MCF 10A (cell line): ENCODE measurements at regions not wholly inside any gene's neighbourhood (a gene's known extent, or its start where the extent isn't known, plus 50 kb on each side); places are given as distances from the start of the nearest gene placed in this dataset.
A peak's percentile ranks its signal among the peaks of the same experiment; 100 is the strongest.

Experiments
- BruUV-seq: library from RNA; stranded (reverse); fragments of 400-500 nt; replicated peaks from 2 replicates; lab custom pipeline; 2021; lab: Mats Ljungman, UMichigan
- CTCF ChIA-PET: fragments of 300-600 bp; sonication (Branson Sonifier 250); formaldehyde crosslinking; extraction: SDS; loops from one replicate; lab custom pipeline; 2021; ENCODE audit warnings: antibody characterized with exemption, inconsistent platforms; lab: Yijun Ruan, JAX
- POLR2A ChIA-PET: fragments of 300-600, 350-650 bp; sonication (Branson Sonifier 250); formaldehyde crosslinking; extraction: SDS; loops from one replicate; lab custom pipeline; 2020; ENCODE audit warnings: antibody characterized with exemption, inconsistent platforms; lab: Yijun Ruan, JAX
- DNase-seq: peaks from one replicate; pipeline ENCODE4 v3.0.0-alpha.2; 2018; ENCODE audit not compliant: unreplicated experiment
- H3K27ac Mint-ChIP-seq: one replicate; pipeline ENCODE4 v1.8.0; 2022; ENCODE audit warnings: mild to moderate bottlenecking, low read depth, mixed read lengths; ENCODE audit not compliant: unreplicated experiment
- H3K27me3 Mint-ChIP-seq: one replicate; pipeline ENCODE4 v1.8.0; 2022; ENCODE audit warnings: mixed read lengths; ENCODE audit not compliant: insufficient read depth, unreplicated experiment
- H3K36me3 Mint-ChIP-seq: one replicate; pipeline ENCODE4 v1.8.0; 2022; ENCODE audit warnings: mild to moderate bottlenecking, moderate library complexity, mixed read lengths; ENCODE audit not compliant: insufficient read depth, unreplicated experiment
- H3K4me1 Mint-ChIP-seq: one replicate; pipeline ENCODE4 v1.8.0; 2022; ENCODE audit warnings: mixed read lengths; ENCODE audit not compliant: insufficient read depth, unreplicated experiment
- H3K4me3 Mint-ChIP-seq: one replicate; pipeline ENCODE4 v1.8.0; 2022; ENCODE audit warnings: mild to moderate bottlenecking, moderate library complexity, mixed read lengths; ENCODE audit not compliant: unreplicated experiment
- H3K9me3 Mint-ChIP-seq: one replicate; pipeline ENCODE4 v1.8.0; 2022; ENCODE audit warnings: mixed read lengths; ENCODE audit not compliant: unreplicated experiment
- intact Hi-C: fragments of 100-400 bp; cut with micrococcal nuclease; formaldehyde crosslinking; loops from 2 replicates; pipeline ENCODE4 v1.14.1; 2022
- TF ChIP-seq, protein P1 (sequence below): fragments of 200-600 bp; IDR thresholded peaks from one replicate; pipeline ENCODE4 v1.8.0; 2022; ENCODE audit warnings: antibody characterized with exemption, mild to moderate bottlenecking; ENCODE audit not compliant: unreplicated experiment

GRCh38 chr6:14335071-14335470 is 217.5 kb downstream of the CD83 start:
- no peaks in the 10 kb centered on the region for H3K4me1 Mint-ChIP-seq
- TF ChIP-seq, protein P1, sequence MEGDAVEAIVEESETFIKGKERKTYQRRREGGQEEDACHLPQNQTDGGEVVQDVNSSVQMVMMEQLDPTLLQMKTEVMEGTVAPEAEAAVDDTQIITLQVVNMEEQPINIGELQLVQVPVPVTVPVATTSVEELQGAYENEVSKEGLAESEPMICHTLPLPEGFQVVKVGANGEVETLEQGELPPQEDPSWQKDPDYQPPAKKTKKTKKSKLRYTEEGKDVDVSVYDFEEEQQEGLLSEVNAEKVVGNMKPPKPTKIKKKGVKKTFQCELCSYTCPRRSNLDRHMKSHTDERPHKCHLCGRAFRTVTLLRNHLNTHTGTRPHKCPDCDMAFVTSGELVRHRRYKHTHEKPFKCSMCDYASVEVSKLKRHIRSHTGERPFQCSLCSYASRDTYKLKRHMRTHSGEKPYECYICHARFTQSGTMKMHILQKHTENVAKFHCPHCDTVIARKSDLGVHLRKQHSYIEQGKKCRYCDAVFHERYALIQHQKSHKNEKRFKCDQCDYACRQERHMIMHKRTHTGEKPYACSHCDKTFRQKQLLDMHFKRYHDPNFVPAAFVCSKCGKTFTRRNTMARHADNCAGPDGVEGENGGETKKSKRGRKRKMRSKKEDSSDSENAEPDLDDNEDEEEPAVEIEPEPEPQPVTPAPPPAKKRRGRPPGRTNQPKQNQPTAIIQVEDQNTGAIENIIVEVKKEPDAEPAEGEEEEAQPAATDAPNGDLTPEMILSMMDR, result no peak
- no peaks in the 10 kb centered on the region for H3K36me3 Mint-ChIP-seq
- no peak for DNase-seq
- ChIA-PET CTCF (interaction anchor here (0.6 kb wide), 1 partner anchor 19 kb away, joined by 4 read pairs; no protein-coding TSS in a partner anchor), POLR2A (no interaction called here)
- H3K4me3 Mint-ChIP-seq, result no peak overlapping the region
- intact Hi-C loops, result no loop called here
- H3K27ac Mint-ChIP-seq, result no peak overlapping the region
- BruUV-seq, result no TSS peak
- H3K9me3 Mint-ChIP-seq, result no peaks in the 10 kb centered on the region
- no peaks in the 10 kb centered on the region for H3K27me3 Mint-ChIP-seq

GRCh38 chr6:14337152-14337551 is 219.6 kb downstream of the CD83 start:
- ChIA-PET CTCF (no interaction called here), POLR2A (interaction anchor here (1.1 kb wide), 1 partner anchor 12 kb away, joined by 4 read pairs; no protein-coding TSS in a partner anchor)
- TF ChIP-seq, protein P1, result no peak
- H3K27me3 Mint-ChIP-seq, result no peaks in the 10 kb centered on the region
- H3K4me1 Mint-ChIP-seq, result no peaks in the 10 kb centered on the region
- BruUV-seq, result no TSS peak
- no peak overlapping the region for H3K4me3 Mint-ChIP-seq
- intact Hi-C loops, result no loop called here
- H3K27ac Mint-ChIP-seq, result no peak overlapping the region
- no peaks in the 10 kb centered on the region for H3K9me3 Mint-ChIP-seq
- no peaks in the 10 kb centered on the region for H3K36me3 Mint-ChIP-seq
- DNase-seq, result peak; percentile 12

DNA sequence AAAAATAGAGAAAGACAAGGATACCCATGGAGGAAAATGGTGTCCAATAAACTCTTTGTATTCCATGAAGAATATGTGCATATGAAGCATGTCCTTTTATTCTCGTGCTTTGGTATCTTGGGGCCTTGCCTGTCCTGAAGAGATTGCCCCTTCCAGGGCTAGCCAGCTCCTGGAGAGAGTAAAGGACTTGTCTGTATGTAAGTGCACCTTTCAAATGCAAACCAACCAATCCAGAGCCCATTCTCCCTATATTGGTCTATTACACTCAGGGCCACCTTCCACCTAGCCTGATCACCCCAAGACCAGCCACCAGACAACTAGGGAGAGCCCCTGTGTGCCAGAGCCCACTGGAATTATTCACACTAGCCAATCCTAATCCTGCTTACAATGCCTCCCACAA is 221.6 kb downstream of the CD83 start:
- H3K4me1 Mint-ChIP-seq, result no peaks in the 10 kb centered on the region
- ChIA-PET POLR2A (no interaction called here), CTCF (interaction anchor here (0.6 kb wide), 1 partner anchor 750 kb away, joined by 4 read pairs; no protein-coding TSS in a partner anchor)
- no TSS peak for BruUV-seq
- no peak for DNase-seq
- no peaks in the 10 kb centered on the region for H3K36me3 Mint-ChIP-seq
- TF ChIP-seq, protein P1, result no peak
- intact Hi-C loops, result no loop called here
- H3K27ac Mint-ChIP-seq, result no peak overlapping the region
- no peaks in the 10 kb centered on the region for H3K27me3 Mint-ChIP-seq
- no peaks in the 10 kb centered on the region for H3K9me3 Mint-ChIP-seq
- H3K4me3 Mint-ChIP-seq, result no peak overlapping the region

- Mint-ChIP-seq H3K36me3 (no peaks in the 10 kb centered on the region), H3K27me3 (no peaks in the 10 kb centered on the region), H3K27ac (no peak overlapping the region), H3K9me3 (no peaks in the 10 kb centered on the region), H3K4me1 (no peaks in the 10 kb centered on the region), H3K4me3 (no peak overlapping the region)
- TF ChIP-seq, protein P1, result no peak
- DNase-seq, result no peak
- ChIA-PET POLR2A (no interaction called here), CTCF (no interaction called here)
- intact Hi-C loops, result no loop called here
- no TSS peak for BruUV-seq
These were observed 222.4 kb downstream of the CD83 start for GRCh38 chr6:14339711-14340584.
